HG02981 (cell line): ENCODE measurements at regions not wholly inside any gene's neighbourhood (a gene's known extent, or its start where the extent isn't known, plus 50 kb on each side); places are given as distances from the start of the nearest gene placed in this dataset.

Experiments used
- ATAC-seq: cut with Tn5 transposase; IDR thresholded peaks from one replicate; pipeline ENCODE4 v1.9.1; 2021; ENCODE audit warnings: mild to moderate bottlenecking, moderate library complexity; ENCODE audit not compliant: unreplicated experiment

- no peak for ATAC-seq
These were observed 272.8 kb upstream of the FAR2 start for GRCh38 chr12:28876196-28876798.

- no peak for ATAC-seq
These were observed 271.2 kb upstream of the FAR2 start for GRCh38 chr12:28877854-28878253.

- ATAC-seq, result no peak
These were observed 270.4 kb upstream of the FAR2 start for GRCh38 chr12:28878629-28879028.

- ATAC-seq, result no peak
These were observed 269.7 kb upstream of the FAR2 start for GRCh38 chr12:28879379-28879778.

- ATAC-seq, result no peak
These were observed 266.6 kb upstream of the FAR2 start for GRCh38 chr12:28882444-28882843.

- no peak for ATAC-seq
These were observed 265.6 kb upstream of the FAR2 start for GRCh38 chr12:28883406-28883997.

- ATAC-seq, result no peak
These were observed 264.0 kb upstream of the FAR2 start for GRCh38 chr12:28884904-28885679.

GRCh38 chr12:28885928-28886327 lies 263.1 kb upstream of the FAR2 start:
- no peak for ATAC-seq

GRCh38 chr12:28887461-28887990 lies 261.6 kb upstream of the FAR2 start:
- no peak for ATAC-seq

GRCh38 chr12:28890664-28891063 lies 258.4 kb upstream of the FAR2 start:
- ATAC-seq, result no peak

- no peak for ATAC-seq
These were observed 258.0 kb upstream of the FAR2 start for GRCh38 chr12:28891126-28891525.

GRCh38 chr12:28893365-28893764 lies 255.7 kb upstream of the FAR2 start:
- no peak for ATAC-seq

- ATAC-seq, result no peak
These were observed 255.2 kb upstream of the FAR2 start for GRCh38 chr12:28893856-28894255.

GRCh38 chr12:28896421-28896820 lies 252.7 kb upstream of the FAR2 start:
- no peak for ATAC-seq

- ATAC-seq, result no peak
These were observed 251.0 kb upstream of the FAR2 start for GRCh38 chr12:28898038-28898437.

GRCh38 chr12:28899951-28900350 lies 249.1 kb upstream of the FAR2 start:
- no peak for ATAC-seq

- ATAC-seq, result no peak
These were observed 243.7 kb upstream of the FAR2 start for GRCh38 chr12:28905220-28905955.

- ATAC-seq, result no peak
These were observed 240.4 kb upstream of the FAR2 start for GRCh38 chr12:28908646-28909045.

GRCh38 chr12:28909291-28909690 lies 239.8 kb upstream of the FAR2 start:
- no peak for ATAC-seq

- no peak for ATAC-seq
These were observed 223.2 kb upstream of the FAR2 start for GRCh38 chr12:28925719-28926376.

GRCh38 chr12:28930704-28931103 lies 218.4 kb upstream of the FAR2 start:
- ATAC-seq, result no peak
